Trophoblast cell (in vitro differentiated cells and primary cell): ENCODE measurements at regions not wholly inside any gene's neighbourhood (a gene's known extent, or its start where the extent isn't known, plus 50 kb on each side); places are given as distances from the start of the nearest gene placed in this dataset.

ENCODE experiments used
- DNase-seq, 2 donors: peaks; one replicate each; pipeline ENCODE4 v3.0.0-alpha.2; 2016
- H2AFZ ChIP-seq: 2 replicates; pipeline ENCODE4 v1.6.1; 2013; ENCODE audit warnings: low read length, moderate library complexity, mild to moderate bottlenecking; ENCODE audit not compliant: insufficient read depth, poor library complexity
- H2AK5ac ChIP-seq: 2 replicates; pipeline ENCODE4 v1.6.1; 2013; ENCODE audit warnings: mild to moderate bottlenecking, low read length
- H2BK120ac ChIP-seq: 2 replicates; pipeline ENCODE4 v1.6.1; 2013; ENCODE audit warnings: low read length, mild to moderate bottlenecking, moderate library complexity; ENCODE audit not compliant: insufficient read depth, poor library complexity
- H2BK12ac ChIP-seq: 2 replicates; pipeline ENCODE4 v1.6.1; 2013; ENCODE audit warnings: mild to moderate bottlenecking, low read length, moderate library complexity
- H2BK5ac ChIP-seq: 2 replicates; pipeline ENCODE4 v1.6.1; 2013; ENCODE audit warnings: low read length, low read depth, moderate library complexity, mild to moderate bottlenecking; ENCODE audit not compliant: poor library complexity
- H3K14ac ChIP-seq: 2 replicates; pipeline ENCODE4 v1.6.1; 2013; ENCODE audit warnings: mild to moderate bottlenecking, low read length
- H3K18ac ChIP-seq: 2 replicates; pipeline ENCODE4 v1.6.1; 2013; ENCODE audit warnings: mild to moderate bottlenecking, low read length
- H3K23ac ChIP-seq: 2 replicates; pipeline ENCODE4 v1.6.1; 2013; ENCODE audit warnings: low read length
- H3K27ac ChIP-seq: 2 replicates; pipeline ENCODE4 v1.5.1; 2013; ENCODE audit warnings: low read depth, mild to moderate bottlenecking, inconsistent platforms, low read length, moderate library complexity
- H3K27me3 ChIP-seq: 2 replicates; pipeline ENCODE4 v1.6.1; 2013; ENCODE audit warnings: inconsistent platforms, mild to moderate bottlenecking, low read length, moderate library complexity; ENCODE audit not compliant: insufficient read depth
- H3K36me3 ChIP-seq, 2 experiments: 1 replicate in 1 of 2; 2 replicates in 1 of 2; pipeline ENCODE4 v1.6.1; 2013; ENCODE audit warnings: low read length in 2 of 2, mild to moderate bottlenecking in 2 of 2, moderate library complexity in 1 of 2; ENCODE audit not compliant: insufficient read depth in 2 of 2, control insufficient read depth in 1 of 2
- H3K4ac ChIP-seq: 2 replicates; pipeline ENCODE4 v1.6.1; 2013; ENCODE audit warnings: low read depth, mild to moderate bottlenecking, low read length, moderate library complexity
- H3K4me1 ChIP-seq, 2 experiments: 1 replicate in 1 of 2; 2 replicates in 1 of 2; pipeline ENCODE4 v1.6.1; 2013; ENCODE audit warnings: low read length in 2 of 2, mild to moderate bottlenecking in 2 of 2, moderate library complexity in 1 of 2; ENCODE audit not compliant: insufficient read depth in 2 of 2, control insufficient read depth in 1 of 2
- H3K4me2 ChIP-seq: 2 replicates; pipeline ENCODE4 v1.6.1; 2013; ENCODE audit warnings: inconsistent platforms, mild to moderate bottlenecking, low read length, moderate library complexity
- H3K4me3 ChIP-seq: 2 replicates; pipeline ENCODE4 v1.5.1; 2013; ENCODE audit warnings: mild to moderate bottlenecking, low read depth, low read length, inconsistent platforms
- H3K79me1 ChIP-seq: one replicate; pipeline ENCODE4 v1.6.1; 2013; ENCODE audit warnings: low read length
- H3K79me2 ChIP-seq: 2 replicates; pipeline ENCODE4 v1.6.1; 2013; ENCODE audit warnings: low read length, mild to moderate bottlenecking; ENCODE audit not compliant: control insufficient read depth, insufficient read depth, poor library complexity
- H3K9ac ChIP-seq: 2 replicates; pipeline ENCODE4 v1.6.1; 2013; ENCODE audit warnings: mild to moderate bottlenecking, low read length
- H3K9me3 ChIP-seq: 2 replicates; pipeline ENCODE4 v1.6.1; 2013; ENCODE audit warnings: low read depth, mild to moderate bottlenecking, control low read depth, inconsistent platforms, low read length; ENCODE audit not compliant: insufficient read depth
- H4K12ac ChIP-seq: 2 replicates; pipeline ENCODE4 v1.6.1; 2013; ENCODE audit warnings: low read depth, mild to moderate bottlenecking, low read length, moderate library complexity
- H4K8ac ChIP-seq: 2 replicates; pipeline ENCODE4 v1.6.1; 2013; ENCODE audit warnings: low read depth, mild to moderate bottlenecking, low read length, moderate library complexity
- H4K91ac ChIP-seq: one replicate; pipeline ENCODE4 v1.6.1; 2013; ENCODE audit warnings: low read depth, mild to moderate bottlenecking, low read length, moderate library complexity
- WGBS: extraction: QIAGEN DNeasy Blood & Tissue Kit; methylation state at CpG from one replicate; pipeline ENCODE4 v1.1.7; 2013; ENCODE audit warnings: missing lambda C conversion rate; ENCODE audit not compliant: insufficient read length, insufficient coverage; ENCODE audit errors: extremely low coverage; 5-methylcytosine and 5-hydroxymethylcytosine counted together

GRCh38 chr3:89908711-89909213 is 801.3 kb downstream of the EPHA3 start:
- Histone ChIP-seq H3K18ac (no peak overlapping the region), H3K27me3 (no peaks in the 10 kb centered on the region), H3K9me3 (no peaks in the 10 kb centered on the region), H3K79me1 (no peaks in the 10 kb centered on the region), H4K8ac (no peak overlapping the region), H3K27ac (no peak overlapping the region), H3K4me2 (no peak overlapping the region), H3K4me3 (no peak overlapping the region), H3K36me3 (no peaks in the 10 kb centered on the region), H3K9ac (no peak overlapping the region), H2BK120ac (no peak overlapping the region), H2AFZ (no peak overlapping the region), H2AK5ac (no peak overlapping the region), H4K12ac (no peak overlapping the region), H3K4me1 (no peaks in the 10 kb centered on the region), H2BK12ac (no peak overlapping the region), H2BK5ac (no peak overlapping the region), H3K23ac (no peak overlapping the region), H3K79me2 (no peaks in the 10 kb centered on the region), H3K4ac (no peak overlapping the region), H4K91ac (no peak overlapping the region), H3K14ac (no peak overlapping the region)
- no peak for DNase-seq

GRCh38 chr3:89912031-89912430 is 804.6 kb downstream of the EPHA3 start:
- Histone ChIP-seq H4K91ac (no peak overlapping the region), H2AFZ (no peak overlapping the region), H3K14ac (no peak overlapping the region), H3K4me1 (no peaks in the 10 kb centered on the region), H4K8ac (no peak overlapping the region), H3K27me3 (no peaks in the 10 kb centered on the region), H3K4me2 (no peak overlapping the region), H3K79me1 (no peaks in the 10 kb centered on the region), H2BK120ac (no peak overlapping the region), H3K9ac (no peak overlapping the region), H2BK12ac (no peak overlapping the region), H3K18ac (no peak overlapping the region), H3K4me3 (no peak overlapping the region), H3K79me2 (no peaks in the 10 kb centered on the region), H3K36me3 (no peaks in the 10 kb centered on the region), H3K27ac (no peak overlapping the region), H4K12ac (no peak overlapping the region), H3K4ac (no peak overlapping the region), H3K9me3 (no peaks in the 10 kb centered on the region), H3K23ac (no peak overlapping the region), H2BK5ac (no peak overlapping the region), H2AK5ac (no peak overlapping the region)
- peak; percentile 42 to 83 for DNase-seq
- no CpG with 5 or more reads among the region's 6 CpGs for WGBS

- Histone ChIP-seq H2AK5ac (no peak overlapping the region), H3K9ac (no peak overlapping the region), H2AFZ (no peak overlapping the region), H2BK5ac (no peak overlapping the region), H2BK120ac (no peak overlapping the region), H3K4me3 (no peak overlapping the region), H3K36me3 (no peaks in the 10 kb centered on the region), H3K4me1 (no peaks in the 10 kb centered on the region), H3K4ac (no peak overlapping the region), H3K79me2 (no peaks in the 10 kb centered on the region), H2BK12ac (no peak overlapping the region), H3K79me1 (no peaks in the 10 kb centered on the region), H3K27me3 (no peaks in the 10 kb centered on the region), H3K18ac (no peak overlapping the region), H3K9me3 (no peaks in the 10 kb centered on the region), H4K91ac (no peak overlapping the region), H4K8ac (no peak overlapping the region), H3K4me2 (no peak overlapping the region), H4K12ac (no peak overlapping the region), H3K14ac (no peak overlapping the region), H3K23ac (no peak overlapping the region), H3K27ac (no peak overlapping the region)
- no CpG with 5 or more reads among the region's 2 CpGs for WGBS
- no peak for DNase-seq
Observed at GRCh38 chr3:89923921-89924610, 816.6 kb downstream of the EPHA3 start.

- Histone ChIP-seq H4K91ac (no peak overlapping the region), H3K14ac (no peak overlapping the region), H3K4ac (no peak overlapping the region), H2BK5ac (no peak overlapping the region), H3K9ac (no peak overlapping the region), H3K4me3 (no peak overlapping the region), H2AFZ (no peak overlapping the region), H4K12ac (no peak overlapping the region), H3K36me3 (no peaks in the 10 kb centered on the region), H2AK5ac (no peak overlapping the region), H3K4me1 (no peaks in the 10 kb centered on the region), H3K23ac (no peak overlapping the region), H3K27ac (no peak overlapping the region), H3K79me1 (no peaks in the 10 kb centered on the region), H2BK12ac (no peak overlapping the region), H3K27me3 (no peaks in the 10 kb centered on the region), H3K18ac (no peak overlapping the region), H4K8ac (no peak overlapping the region), H3K79me2 (no peaks in the 10 kb centered on the region), H2BK120ac (no peak overlapping the region), H3K9me3 (no peaks in the 10 kb centered on the region), H3K4me2 (no peak overlapping the region)
- no peak for DNase-seq
- WGBS, result no CpG with 5 or more reads among the region's 3 CpGs
Observed at GRCh38 chr3:89925976-89926375, 818.6 kb downstream of the EPHA3 start.
